ENCODE measurements at regions not wholly inside any gene's neighbourhood (a gene's known extent, or its start where the extent isn't known, plus 50 kb on each side); places are given as distances from the start of the nearest gene placed in this dataset.

GRCh38 chr5:44532981-44533380 is 143.8 kb upstream of the FGF10 start:
- TF ChIP-seq EZH2 (IDR thresholded peaks at IDR 0.05; ENCODE audit: low read length, unreplicated experiment) (no peak), CTCF (conservative IDR thresholded peaks at IDR 0.05; ENCODE audit: low read depth, low read length) (no peak)
